HUES48 (cell line): ENCODE measurements at regions not wholly inside any gene's neighbourhood (a gene's known extent, or its start where the extent isn't known, plus 50 kb on each side); places are given as distances from the start of the nearest gene placed in this dataset.

ENCODE experiments used
- H3K27ac ChIP-seq: one replicate; pipeline ENCODE4 v1.7.0; 2013; ENCODE audit warnings: low read depth, low read length, inconsistent platforms
- H3K27me3 ChIP-seq: 2 replicates; pipeline ENCODE4 v1.6.1; 2013; ENCODE audit warnings: mild to moderate bottlenecking, low read length; ENCODE audit not compliant: control insufficient read depth, insufficient read depth
- H3K36me3 ChIP-seq: 2 replicates; pipeline ENCODE4 v1.6.1; 2013; ENCODE audit warnings: low read length; ENCODE audit not compliant: control insufficient read depth, insufficient read depth
- H3K4me1 ChIP-seq: 2 replicates; pipeline ENCODE4 v1.6.1; 2013; ENCODE audit warnings: mild to moderate bottlenecking, low read length; ENCODE audit not compliant: control insufficient read depth, insufficient read depth
- H3K4me3 ChIP-seq: 2 replicates; pipeline ENCODE4 v1.5.1; 2013; ENCODE audit warnings: mild to moderate bottlenecking, low read depth, low read length
- H3K9ac ChIP-seq: 2 replicates; pipeline ENCODE4 v1.6.1; 2013; ENCODE audit warnings: mild to moderate bottlenecking, low read depth, low read length, moderate library complexity
- H3K9me3 ChIP-seq: 2 replicates; pipeline ENCODE4 v1.6.1; 2013; ENCODE audit warnings: low read length; ENCODE audit not compliant: control insufficient read depth, insufficient read depth

- H3K4me3 ChIP-seq, result no peak overlapping the region
- H3K4me1 ChIP-seq, result no peaks in the 10 kb centered on the region
- no peak overlapping the region for H3K27ac ChIP-seq
- H3K27me3 ChIP-seq, result no peaks in the 10 kb centered on the region
- no peaks in the 10 kb centered on the region for H3K9me3 ChIP-seq
- H3K9ac ChIP-seq, result no peak overlapping the region
- H3K36me3 ChIP-seq, result no peaks in the 10 kb centered on the region
Observed at GRCh38 chr4:59987289-59987688, 1212.8 kb upstream of the ADGRL3 start.

GRCh38 chr4:59994118-59994517, 1206.0 kb upstream of the ADGRL3 start:
- Histone ChIP-seq H3K36me3 (no peaks in the 10 kb centered on the region), H3K4me3 (no peak overlapping the region), H3K9ac (no peak overlapping the region), H3K27me3 (no peaks in the 10 kb centered on the region), H3K27ac (no peak overlapping the region), H3K9me3 (peaks cover 36% of the 10 kb centered on the region), H3K4me1 (no peaks in the 10 kb centered on the region)

- Histone ChIP-seq H3K4me3 (no peak overlapping the region), H3K27ac (no peak overlapping the region), H3K4me1 (no peaks in the 10 kb centered on the region; the same call in 1 of the 2 replicates), H3K27me3 (no peaks in the 10 kb centered on the region), H3K36me3 (no peaks in the 10 kb centered on the region), H3K9ac (no peak overlapping the region), H3K9me3 (peaks cover 15% of the 10 kb centered on the region; the same call in 1 of the 2 replicates)
Observed at GRCh38 chr4:60002603-60003337, 1197.4 kb upstream of the ADGRL3 start.

DNA sequence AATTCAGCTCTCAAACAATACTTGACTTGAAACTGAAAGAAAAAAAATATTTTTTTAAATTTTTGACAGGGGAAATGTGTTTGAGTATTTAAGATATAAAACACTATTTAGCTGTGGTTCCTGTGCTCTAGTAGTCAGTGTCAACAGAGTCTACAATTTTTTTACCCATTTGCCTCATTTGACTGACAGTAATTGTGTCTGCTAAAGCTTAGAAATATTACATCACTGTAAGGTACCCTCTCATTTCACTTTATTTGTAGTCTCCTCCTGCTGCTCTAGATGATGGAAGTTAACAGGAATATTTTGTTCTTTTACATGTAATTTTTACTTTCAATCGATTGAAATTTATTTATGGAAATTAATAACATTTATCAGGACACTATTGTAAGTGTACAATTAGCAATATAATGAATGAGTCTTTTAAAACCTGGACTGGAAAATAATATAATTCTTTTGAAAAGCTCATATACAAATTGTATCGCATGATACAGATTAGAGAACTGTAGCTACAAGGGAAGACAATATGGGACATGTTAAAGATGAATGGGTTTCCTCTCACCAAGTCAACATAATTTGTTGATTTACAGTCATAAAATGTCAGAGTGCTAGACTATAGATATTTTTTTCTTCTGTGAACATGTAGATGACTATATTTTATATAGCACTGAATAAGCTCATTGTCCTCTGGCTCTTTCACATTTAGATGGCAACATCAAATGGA, 1186.5 kb upstream of the ADGRL3 start:
- no peaks in the 10 kb centered on the region for H3K4me1 ChIP-seq
- H3K36me3 ChIP-seq, result no peaks in the 10 kb centered on the region
- H3K9me3 ChIP-seq, result no peaks in the 10 kb centered on the region
- H3K9ac ChIP-seq, result no peak overlapping the region
- no peak overlapping the region for H3K4me3 ChIP-seq
- no peaks in the 10 kb centered on the region for H3K27me3 ChIP-seq
- no peak overlapping the region for H3K27ac ChIP-seq

GRCh38 chr4:60016971-60017370, 1183.2 kb upstream of the ADGRL3 start:
- no peak overlapping the region for H3K4me3 ChIP-seq
- H3K4me1 ChIP-seq, result no peaks in the 10 kb centered on the region
- H3K9ac ChIP-seq, result no peak overlapping the region
- H3K27me3 ChIP-seq, result no peaks in the 10 kb centered on the region
- H3K27ac ChIP-seq, result no peak overlapping the region
- no peaks in the 10 kb centered on the region for H3K9me3 ChIP-seq
- H3K36me3 ChIP-seq, result no peaks in the 10 kb centered on the region

- H3K27me3 ChIP-seq, result no peaks in the 10 kb centered on the region
- no peak overlapping the region for H3K27ac ChIP-seq
- no peaks in the 10 kb centered on the region for H3K9me3 ChIP-seq
- H3K4me1 ChIP-seq, result no peaks in the 10 kb centered on the region
- H3K4me3 ChIP-seq, result no peak overlapping the region
- no peaks in the 10 kb centered on the region for H3K36me3 ChIP-seq
- no peak overlapping the region for H3K9ac ChIP-seq
Observed at GRCh38 chr4:60019180-60019579, 1180.9 kb upstream of the ADGRL3 start.

GRCh38 chr4:60019946-60020345, 1180.2 kb upstream of the ADGRL3 start:
- no peak overlapping the region for H3K4me3 ChIP-seq
- H3K4me1 ChIP-seq, result no peaks in the 10 kb centered on the region
- H3K27me3 ChIP-seq, result no peaks in the 10 kb centered on the region
- H3K27ac ChIP-seq, result no peak overlapping the region
- no peaks in the 10 kb centered on the region for H3K36me3 ChIP-seq
- H3K9ac ChIP-seq, result no peak overlapping the region
- H3K9me3 ChIP-seq, result no peaks in the 10 kb centered on the region

- Histone ChIP-seq H3K4me1 (no peaks in the 10 kb centered on the region), H3K4me3 (no peak overlapping the region), H3K27me3 (no peaks in the 10 kb centered on the region)
Observed at GRCh38 chr4:60020389-60020788, 1179.7 kb upstream of the ADGRL3 start.

GRCh38 chr4:60033826-60034225, 1166.3 kb upstream of the ADGRL3 start:
- H3K27me3 ChIP-seq, result no peaks in the 10 kb centered on the region
- 0 out of 2 replicates have a peak, but pooled peaks cover 4% of the 10 kb centered on the region for H3K4me1 ChIP-seq
- no peaks in the 10 kb centered on the region for H3K36me3 ChIP-seq
- H3K9ac ChIP-seq, result no peak overlapping the region
- no peak overlapping the region for H3K4me3 ChIP-seq
- no peaks in the 10 kb centered on the region for H3K9me3 ChIP-seq
- H3K27ac ChIP-seq, result no peak overlapping the region

More at GRCh38 chr4:60020389-60020788, 1179.7 kb upstream of the ADGRL3 start:
- Histone ChIP-seq H3K9me3 (no peaks in the 10 kb centered on the region), H3K36me3 (no peaks in the 10 kb centered on the region), H3K27ac (no peak overlapping the region), H3K9ac (no peak overlapping the region)

DNA sequence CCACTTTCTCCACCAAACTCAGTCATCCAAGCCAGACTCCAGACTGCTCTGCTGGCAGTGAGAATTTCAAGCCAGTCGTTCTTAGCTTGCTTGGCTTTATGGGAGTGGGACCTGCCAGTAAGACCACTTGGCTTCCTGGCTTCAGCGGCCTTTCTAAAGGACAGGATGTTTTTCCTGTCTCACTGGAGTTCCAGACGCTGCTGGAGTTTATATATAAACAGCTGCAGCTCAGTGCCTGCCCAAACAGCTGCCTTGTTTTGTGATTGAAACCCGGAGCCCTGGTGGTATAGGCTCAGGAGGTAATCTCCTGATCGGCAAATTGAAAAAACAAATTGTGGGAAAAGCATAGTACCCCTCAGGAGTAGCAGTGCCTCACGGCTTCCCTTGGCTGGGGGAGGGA, 1165.8 kb upstream of the ADGRL3 start:
- Histone ChIP-seq H3K4me1 (0 out of 2 replicates have a peak, but pooled peaks cover 4% of the 10 kb centered on the region), H3K27ac (no peak overlapping the region), H3K4me3 (no peak overlapping the region), H3K9ac (no peak overlapping the region), H3K9me3 (no peaks in the 10 kb centered on the region), H3K27me3 (no peaks in the 10 kb centered on the region), H3K36me3 (no peaks in the 10 kb centered on the region)

GRCh38 chr4:60039908-60040307, 1160.2 kb upstream of the ADGRL3 start:
- Histone ChIP-seq H3K9ac (no peak overlapping the region), H3K36me3 (no peaks in the 10 kb centered on the region), H3K27me3 (no peaks in the 10 kb centered on the region), H3K9me3 (peaks cover 10% of the 10 kb centered on the region; the same call in 1 of the 2 replicates), H3K27ac (no peak overlapping the region), H3K4me1 (no peaks in the 10 kb centered on the region), H3K4me3 (no peak overlapping the region)
